H9 (cell line): ENCODE measurements at regions not wholly inside any gene's neighbourhood (a gene's known extent, or its start where the extent isn't known, plus 50 kb on each side); places are given as distances from the start of the nearest gene placed in this dataset.

Source experiments
- DNase-seq: peaks from one replicate; pipeline ENCODE4 v3.0.0-alpha.2; 2017
- H2AFZ ChIP-seq: one replicate; pipeline ENCODE4 v1.6.1; 2013; ENCODE audit warnings: mild to moderate bottlenecking, low read length, control low read depth, moderate library complexity
- H2AK5ac ChIP-seq: 2 replicates; pipeline ENCODE4 v1.6.1; 2013; ENCODE audit warnings: low read length, control low read depth, mixed read lengths; ENCODE audit not compliant: insufficient read length
- H2BK120ac ChIP-seq: one replicate; pipeline ENCODE4 v1.6.1; 2013; ENCODE audit warnings: low read depth, mild to moderate bottlenecking, low read length, control low read depth, inconsistent platforms; ENCODE audit not compliant: poor library complexity, severe bottlenecking
- H2BK12ac ChIP-seq: 2 replicates; pipeline ENCODE4 v1.6.1; 2013; ENCODE audit warnings: low read length, control low read depth, mixed read lengths, low read depth; ENCODE audit not compliant: insufficient read length
- H2BK15ac ChIP-seq: 2 replicates; pipeline ENCODE4 v1.6.1; 2013; ENCODE audit warnings: low read depth, low read length, control low read depth
- H2BK20ac ChIP-seq: one replicate; pipeline ENCODE4 v1.6.1; 2013; ENCODE audit warnings: low read depth, mild to moderate bottlenecking, low read length, control low read depth, inconsistent platforms; ENCODE audit not compliant: poor library complexity, severe bottlenecking
- H2BK5ac ChIP-seq: 2 replicates; pipeline ENCODE4 v1.6.1; 2013; ENCODE audit warnings: low read length, control low read depth, mixed read lengths; ENCODE audit not compliant: insufficient read length
- H3K14ac ChIP-seq: 2 replicates; pipeline ENCODE4 v1.6.1; 2013; ENCODE audit warnings: low read length, control low read depth; ENCODE audit not compliant: insufficient read depth
- H3K18ac ChIP-seq: 2 replicates; pipeline ENCODE4 v1.6.1; 2013; ENCODE audit warnings: low read depth, mild to moderate bottlenecking, mixed read lengths, low read length, control low read depth; ENCODE audit not compliant: insufficient read length
- H3K23ac ChIP-seq: 2 replicates; pipeline ENCODE4 v1.6.1; 2013; ENCODE audit warnings: low read length, control low read depth, mixed read lengths, low read depth; ENCODE audit not compliant: insufficient read length
- H3K23me2 ChIP-seq: 2 replicates; pipeline ENCODE4 v1.6.1; 2013; ENCODE audit warnings: low read depth, mild to moderate bottlenecking, mixed read lengths, low read length, control low read depth; ENCODE audit not compliant: insufficient read length, poor library complexity, severe bottlenecking
- H3K27ac ChIP-seq: 2 replicates; pipeline ENCODE4 v1.5.1; 2013; ENCODE audit warnings: low read length, control low read depth, mixed read lengths, low read depth; ENCODE audit not compliant: insufficient read length
- H3K27me3 ChIP-seq: 2 replicates; pipeline ENCODE4 v1.6.1; 2013; ENCODE audit warnings: low read length, control low read depth, inconsistent platforms; ENCODE audit not compliant: insufficient read depth
- H3K4ac ChIP-seq: 2 replicates; pipeline ENCODE4 v1.6.1; 2013; ENCODE audit warnings: low read depth, mild to moderate bottlenecking, control low read depth, inconsistent platforms, low read length, moderate library complexity
- H3K4me1 ChIP-seq: 2 replicates; pipeline ENCODE4 v1.6.1; 2013; ENCODE audit warnings: low read length, control low read depth, inconsistent platforms; ENCODE audit not compliant: insufficient read depth
- H3K4me2 ChIP-seq: 2 replicates; pipeline ENCODE4 v1.6.1; 2013; ENCODE audit warnings: low read length, control low read depth, mixed read lengths; ENCODE audit not compliant: insufficient read length, insufficient read depth
- H3K56ac ChIP-seq: 2 replicates; pipeline ENCODE4 v1.6.1; 2013; ENCODE audit warnings: low read depth, mild to moderate bottlenecking, mixed read lengths, low read length, control low read depth; ENCODE audit not compliant: insufficient read length
- H3K79me1 ChIP-seq: 2 replicates; pipeline ENCODE4 v1.6.1; 2013; ENCODE audit warnings: low read depth, mild to moderate bottlenecking, moderate library complexity, low read length, control low read depth, inconsistent platforms; ENCODE audit not compliant: insufficient read depth, poor library complexity, severe bottlenecking
- H3K79me2 ChIP-seq: 2 replicates; pipeline ENCODE4 v1.6.1; 2013; ENCODE audit warnings: low read length, control low read depth, inconsistent platforms; ENCODE audit not compliant: insufficient read depth
- H3K9ac ChIP-seq: 2 replicates; pipeline ENCODE4 v1.6.1; 2013; ENCODE audit warnings: low read length, control low read depth, mixed read lengths; ENCODE audit not compliant: insufficient read length; ENCODE audit errors: extremely low read depth
- H3K9me3 ChIP-seq: one replicate; pipeline ENCODE4 v1.6.1; 2013; ENCODE audit warnings: low read depth, low read length, inconsistent platforms; ENCODE audit not compliant: control insufficient read depth
- H3T11ph ChIP-seq: one replicate; pipeline ENCODE4 v1.6.1; 2013; ENCODE audit warnings: mild to moderate bottlenecking, low read length, control low read depth, inconsistent platforms
- H4K20me1 ChIP-seq: one replicate; pipeline ENCODE4 v1.6.1; 2013; ENCODE audit not compliant: control insufficient read depth, insufficient read length, insufficient read depth
- H4K5ac ChIP-seq: 2 replicates; pipeline ENCODE4 v1.6.1; 2013; ENCODE audit warnings: low read depth, mild to moderate bottlenecking, mixed read lengths, low read length, control low read depth; ENCODE audit not compliant: insufficient read length
- H4K8ac ChIP-seq: replicated peaks from 2 replicates; pipeline ENCODE4 v1.6.1; 2013; ENCODE audit warnings: low read length, control low read depth, mixed read lengths, low read depth; ENCODE audit not compliant: insufficient read length
- H4K91ac ChIP-seq: 2 replicates; pipeline ENCODE4 v1.6.1; 2013; ENCODE audit warnings: low read depth, mild to moderate bottlenecking, moderate library complexity, mixed read lengths, low read length, control low read depth; ENCODE audit not compliant: insufficient read length
- H3K27ac Mint-ChIP-seq, 3 experiments: 2 replicates in 2 of 3; 3 replicates in 1 of 3; pipeline ENCODE4 v1.8.0; 2020 to 2021; ENCODE audit warnings: mixed read lengths in 3 of 3, mild to moderate bottlenecking in 1 of 3, moderate library complexity in 1 of 3
- H3K27me3 Mint-ChIP-seq: 2 replicates; pipeline ENCODE4 v1.8.0; 2021; ENCODE audit warnings: low read depth, mild to moderate bottlenecking, moderate library complexity, mixed read lengths
- H3K36me3 Mint-ChIP-seq, 3 experiments: 2 replicates in 2 of 3; 3 replicates in 1 of 3; pipeline ENCODE4 v1.8.0; 2020 to 2021; ENCODE audit warnings: low read depth in 3 of 3, mixed read lengths in 3 of 3; ENCODE audit not compliant: insufficient read depth in 1 of 3
- H3K4me1 Mint-ChIP-seq, 2 experiments: 2 replicates each; pipeline ENCODE4 v1.8.0; 2020; ENCODE audit warnings: mixed read lengths in 2 of 2
- H3K4me3 Mint-ChIP-seq, 2 experiments: 2 replicates in 1 of 2; 3 replicates in 1 of 2; pipeline ENCODE4 v1.8.0; 2020 to 2021; ENCODE audit warnings: mild to moderate bottlenecking in 2 of 2, mixed read lengths in 2 of 2, moderate library complexity in 1 of 2
- H3K9me3 Mint-ChIP-seq, 2 experiments: 2 replicates in 1 of 2; 3 replicates in 1 of 2; pipeline ENCODE4 v1.8.0; 2020; ENCODE audit warnings: mild to moderate bottlenecking in 2 of 2, mixed read lengths in 2 of 2, moderate library complexity in 1 of 2
- WGBS: extraction: QIAGEN DNeasy Blood & Tissue Kit; methylation state at CpG from one replicate; pipeline ENCODE4 v1.1.7; 2013; ENCODE audit warnings: missing lambda C conversion rate, low lambda C conversion rate, mixed read lengths; ENCODE audit not compliant: insufficient read length; ENCODE audit errors: extremely low coverage; 5-methylcytosine and 5-hydroxymethylcytosine counted together
- TF ChIP-seq, protein P1 (sequence below): fragments of 200-600 bp; sonication (generic); conservative IDR thresholded peaks from 3 replicates; pipeline ENCODE4 v1.8.0; 2021; ENCODE audit warnings: antibody characterized with exemption, mild to moderate bottlenecking

DNA sequence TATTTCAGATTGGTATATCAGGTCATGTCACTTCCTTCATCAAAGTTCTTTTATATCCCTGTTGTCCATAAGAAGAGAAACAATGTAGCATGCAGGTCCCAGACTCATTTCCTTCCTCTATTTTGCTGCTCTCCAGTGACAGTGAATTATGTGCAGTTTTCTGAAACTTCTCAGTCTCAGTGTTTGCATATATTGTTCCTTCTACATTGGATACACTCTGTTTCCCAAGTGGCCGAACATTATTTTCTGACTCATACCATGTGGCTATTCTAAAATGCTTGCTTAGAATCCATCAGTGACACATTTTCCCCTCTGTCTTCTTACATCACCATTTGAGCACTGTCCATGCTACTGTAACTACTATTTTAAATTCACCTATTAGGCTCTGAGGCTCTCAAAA, 305.7 kb downstream of the PDHA2 start:
- no peak overlapping the region for H3K56ac ChIP-seq
- no peak overlapping the region for H2BK20ac ChIP-seq
- no peaks in the 10 kb centered on the region for H3K79me1 ChIP-seq
- no peak overlapping the region for H3K18ac ChIP-seq
- H4K5ac ChIP-seq, result no peak overlapping the region
- no peaks in the 10 kb centered on the region for H3K4me1 ChIP-seq
- H2AK5ac ChIP-seq, result no peak overlapping the region
- no CpG with 5 or more reads among the region's 1 CpG for WGBS
- no peak overlapping the region for H3K4me3 Mint-ChIP-seq
- no peaks in the 10 kb centered on the region for H3K9me3 ChIP-seq
- H3K9me3 Mint-ChIP-seq, result peaks cover 0 to 2% of the 10 kb centered on the region in 2 experiments; a peak in 1 of 5 replicates
- H2BK120ac ChIP-seq, result no peak overlapping the region
- no peak overlapping the region for H2BK15ac ChIP-seq
- H3K23ac ChIP-seq, result no peak overlapping the region
- no peaks in the 10 kb centered on the region for H3K79me2 ChIP-seq
- no peaks in the 10 kb centered on the region for H3K23me2 ChIP-seq
- no peaks in the 10 kb centered on the region for H3K27me3 ChIP-seq
- no peak overlapping the region for H3T11ph ChIP-seq
- no peaks in the 10 kb centered on the region for H3K4me1 Mint-ChIP-seq
- H2AFZ ChIP-seq, result no peak overlapping the region
- H3K14ac ChIP-seq, result no peak overlapping the region
- no peak overlapping the region for H3K4me2 ChIP-seq
- no peaks in the 10 kb centered on the region for H3K27me3 Mint-ChIP-seq
- no peak overlapping the region for H3K27ac ChIP-seq
- no peak overlapping the region for H2BK5ac ChIP-seq
- TF ChIP-seq, protein P1, sequence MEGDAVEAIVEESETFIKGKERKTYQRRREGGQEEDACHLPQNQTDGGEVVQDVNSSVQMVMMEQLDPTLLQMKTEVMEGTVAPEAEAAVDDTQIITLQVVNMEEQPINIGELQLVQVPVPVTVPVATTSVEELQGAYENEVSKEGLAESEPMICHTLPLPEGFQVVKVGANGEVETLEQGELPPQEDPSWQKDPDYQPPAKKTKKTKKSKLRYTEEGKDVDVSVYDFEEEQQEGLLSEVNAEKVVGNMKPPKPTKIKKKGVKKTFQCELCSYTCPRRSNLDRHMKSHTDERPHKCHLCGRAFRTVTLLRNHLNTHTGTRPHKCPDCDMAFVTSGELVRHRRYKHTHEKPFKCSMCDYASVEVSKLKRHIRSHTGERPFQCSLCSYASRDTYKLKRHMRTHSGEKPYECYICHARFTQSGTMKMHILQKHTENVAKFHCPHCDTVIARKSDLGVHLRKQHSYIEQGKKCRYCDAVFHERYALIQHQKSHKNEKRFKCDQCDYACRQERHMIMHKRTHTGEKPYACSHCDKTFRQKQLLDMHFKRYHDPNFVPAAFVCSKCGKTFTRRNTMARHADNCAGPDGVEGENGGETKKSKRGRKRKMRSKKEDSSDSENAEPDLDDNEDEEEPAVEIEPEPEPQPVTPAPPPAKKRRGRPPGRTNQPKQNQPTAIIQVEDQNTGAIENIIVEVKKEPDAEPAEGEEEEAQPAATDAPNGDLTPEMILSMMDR, result no peak
- no peak overlapping the region for H3K4ac ChIP-seq
- no peak overlapping the region for H4K8ac ChIP-seq
- no peak overlapping the region for H3K27ac Mint-ChIP-seq
- DNase-seq, result no peak
- H4K20me1 ChIP-seq, result no peaks in the 10 kb centered on the region
- H4K91ac ChIP-seq, result no peak overlapping the region
- no peak overlapping the region for H2BK12ac ChIP-seq
- no peak overlapping the region for H3K9ac ChIP-seq
- H3K36me3 Mint-ChIP-seq, result no peaks in the 10 kb centered on the region; a peak in 2 of 7 replicates
